ENCODE measurements at regions not wholly inside any gene's neighbourhood (a gene's known extent, or its start where the extent isn't known, plus 50 kb on each side); places are given as distances from the start of the nearest gene placed in this dataset.

DNA sequence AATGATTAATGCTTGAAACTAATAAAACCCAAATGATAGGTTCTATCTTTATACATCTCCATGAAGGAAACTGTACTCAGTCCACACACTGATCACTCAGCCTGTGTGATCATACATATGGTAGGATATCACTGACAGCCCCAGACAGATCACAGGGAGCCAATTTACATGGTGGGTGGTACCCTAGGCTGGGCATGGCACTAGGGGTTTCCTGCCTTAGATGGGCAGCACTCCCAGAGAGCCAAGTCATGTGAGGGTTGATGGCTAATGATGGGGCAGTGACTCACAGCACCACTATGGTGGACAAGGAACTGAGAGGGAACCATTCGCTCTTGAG lies 89.6 kb upstream of the PTPRR start:
- ChIA-PET POLR2A (no interaction called here), CTCF (ENCODE audit: low intra/inter-chr PET ratio, low total read pairs) (no interaction called here)
- intact Hi-C loops (cut with micrococcal nuclease; ENCODE audit: unreplicated experiment) = loop anchor here (10.0 kb wide), 1 partner anchor 425 kb away; no protein-coding TSS in a partner anchor
- in situ Hi-C loops (cut with HindIII; ENCODE audit: extremely low pct_ligation_motif_present, low pct_unique_long_range_greater_than_20kb) = loop anchor here (25.0 kb wide), 1 partner anchor 273 kb away; no protein-coding TSS in a partner anchor
- no peak overlapping the region for H3K9ac ChIP-seq (ENCODE audit: insufficient read depth, low read depth, low read length)
- no peaks in the 10 kb centered on the region for H4K20me1 ChIP-seq (ENCODE audit: insufficient read depth, low read length)
- no TSS peak for BruUV-seq (replicated peaks)
- H3K4me2 ChIP-seq (ENCODE audit: low read depth, low read length) = no peak overlapping the region
- ATAC-seq = no peak
- FAIRE-seq = no peak
- no peaks in the 10 kb centered on the region for H3K79me2 ChIP-seq (ENCODE audit: insufficient read depth, low read length)
- no peak for DNase-seq (ENCODE audit: low spot score)
- WGBS (ENCODE audit: low lambda C conversion rate) = 36% methylated on average over 1 of the region's 1 CpG
- TF ChIP-seq ZNF782 (CRISPR knock-in tag; IDR thresholded peaks at IDR 0.05; ENCODE audit: borderline replicate concordance) = no peak
- no peak for TF ChIP-seq ZNF362 (CRISPR knock-in tag; IDR thresholded peaks at IDR 0.05; ENCODE audit: borderline replicate concordance)
- TF ChIP-seq, protein P1, sequence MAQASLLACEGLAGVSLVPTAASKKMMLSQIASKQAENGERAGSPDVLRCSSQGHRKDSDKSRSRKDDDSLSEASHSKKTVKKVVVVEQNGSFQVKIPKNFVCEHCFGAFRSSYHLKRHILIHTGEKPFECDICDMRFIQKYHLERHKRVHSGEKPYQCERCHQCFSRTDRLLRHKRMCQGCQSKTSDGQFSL (CRISPR knock-in tag; IDR thresholded peaks at IDR 0.05) = no peak
- TF ChIP-seq, protein P2, sequence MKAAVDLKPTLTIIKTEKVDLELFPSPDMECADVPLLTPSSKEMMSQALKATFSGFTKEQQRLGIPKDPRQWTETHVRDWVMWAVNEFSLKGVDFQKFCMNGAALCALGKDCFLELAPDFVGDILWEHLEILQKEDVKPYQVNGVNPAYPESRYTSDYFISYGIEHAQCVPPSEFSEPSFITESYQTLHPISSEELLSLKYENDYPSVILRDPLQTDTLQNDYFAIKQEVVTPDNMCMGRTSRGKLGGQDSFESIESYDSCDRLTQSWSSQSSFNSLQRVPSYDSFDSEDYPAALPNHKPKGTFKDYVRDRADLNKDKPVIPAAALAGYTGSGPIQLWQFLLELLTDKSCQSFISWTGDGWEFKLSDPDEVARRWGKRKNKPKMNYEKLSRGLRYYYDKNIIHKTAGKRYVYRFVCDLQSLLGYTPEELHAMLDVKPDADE (CRISPR knock-in tag; IDR thresholded peaks at IDR 0.05) = no peak
- TF ChIP-seq SCMH1 (CRISPR knock-in tag; IDR thresholded peaks at IDR 0.05; ENCODE audit: borderline replicate concordance) = no peak
- TF ChIP-seq DNMT3B (CRISPR knock-in tag; conservative IDR thresholded peaks at IDR 0.05) = no peak
- TF ChIP-seq SIN3B (IDR thresholded peaks at IDR 0.05; ENCODE audit: low read length) = no peak
- no peak for TF ChIP-seq KDM3A (CRISPR knock-in tag; IDR thresholded peaks at IDR 0.05; ENCODE audit: low read depth)
- no peak for TF ChIP-seq ZNF644 (CRISPR knock-in tag; IDR thresholded peaks at IDR 0.05; ENCODE audit: low read depth)
- no peak for TF ChIP-seq ZNF296 (CRISPR knock-in tag; conservative IDR thresholded peaks at IDR 0.05)
- H3K27ac ChIP-seq (ENCODE audit: extremely low read length, insufficient read depth, low read length) = no peak overlapping the region
- no peaks in the 10 kb centered on the region for H3K4me1 ChIP-seq (ENCODE audit: insufficient read depth, low read length)
- H2AFZ ChIP-seq (ENCODE audit: low read length) = no peak overlapping the region
- no peak overlapping the region for H3K4me3 ChIP-seq (replicated peaks in 1 of 3; ENCODE audit: insufficient read depth in 1 of 3, low read depth in 2 of 3, low read length in 3 of 3)
- no peaks in the 10 kb centered on the region; a peak in 1 of 5 replicates for H3K27me3 ChIP-seq (ENCODE audit: control insufficient read depth in 1 of 2, insufficient read depth in 2 of 2, low read length in 2 of 2)
- no peaks in the 10 kb centered on the region for H3K36me3 ChIP-seq (replicated peaks in 1 of 2; ENCODE audit: control insufficient read depth in 1 of 2, insufficient read depth in 2 of 2, low read length in 2 of 2)
- H3K9me3 ChIP-seq (ENCODE audit: low read length) = no peaks in the 10 kb centered on the region
